NCI-H82 (cell line): ENCODE measurements at regions not wholly inside any gene's neighbourhood (a gene's known extent, or its start where the extent isn't known, plus 50 kb on each side); places are given as distances from the start of the nearest gene placed in this dataset.
"Not testable (repeated sequence)": the region's sequence is repeated elsewhere in the genome, so short reads cannot be mapped to it uniquely, and the experiment has no call there.

Experiments
- DNase-seq: peaks from one replicate; lab custom pipeline; 2025; lab: John Stamatoyannopoulos, UW

- DNase-seq = no peak
These were observed 52.9 kb upstream of the IMP4 start for GRCh38 chr2:130289780-130290179.

GRCh38 chr2:130288467-130289403 is 54.0 kb upstream of the IMP4 start:
- no peak for DNase-seq

- DNase-seq = no peak
These were observed 55.1 kb upstream of the IMP4 start for GRCh38 chr2:130287656-130288026.

- DNase-seq = no peak
These were observed 55.6 kb upstream of the IMP4 start for GRCh38 chr2:130286983-130287655.

GRCh38 chr2:130283341-130283869 is 59.3 kb upstream of the IMP4 start:
- not testable (repeated sequence) for DNase-seq

- DNase-seq = peak; percentile 67
These were observed 63.1 kb upstream of the IMP4 start for GRCh38 chr2:130279551-130279950.

- not testable (repeated sequence) for DNase-seq
These were observed 70.1 kb upstream of the TUBA3E start for GRCh38 chr2:130268333-130268732.

GRCh38 chr2:130267572-130267971 is 69.3 kb upstream of the TUBA3E start:
- not testable (repeated sequence) for DNase-seq

GRCh38 chr2:130266836-130267235 is 68.6 kb upstream of the TUBA3E start:
- DNase-seq = not testable (repeated sequence)

- DNase-seq = not testable (repeated sequence)
These were observed 67.5 kb upstream of the TUBA3E start for GRCh38 chr2:130265570-130266247.

- not testable (repeated sequence) for DNase-seq
These were observed 66.7 kb upstream of the TUBA3E start for GRCh38 chr2:130264901-130265320.

GRCh38 chr2:130264501-130264900 is 66.3 kb upstream of the TUBA3E start:
- no peak for DNase-seq

GRCh38 chr2:130264046-130264445 is 65.8 kb upstream of the TUBA3E start:
- DNase-seq = no peak

- DNase-seq = no peak
These were observed 65.4 kb upstream of the TUBA3E start for GRCh38 chr2:130263606-130264005.

- no peak for DNase-seq
These were observed 63.9 kb upstream of the TUBA3E start for GRCh38 chr2:130261970-130262760.

- DNase-seq = no peak
These were observed 62.9 kb upstream of the TUBA3E start for GRCh38 chr2:130261099-130261498.

- no peak for DNase-seq
These were observed 61.4 kb upstream of the TUBA3E start for GRCh38 chr2:130259594-130259993.

GRCh38 chr2:130258356-130258755 is 60.1 kb upstream of the TUBA3E start:
- DNase-seq = no peak

- DNase-seq = peak; percentile 75
These were observed 54.8 kb upstream of the TUBA3E start for GRCh38 chr2:130252880-130253645.

- no peak for DNase-seq
These were observed 53.8 kb upstream of the TUBA3E start for GRCh38 chr2:130251873-130252620.
